Activated B cell treated with CpG ODN at 0.5 μM for 24 hours (primary cell): ENCODE measurements at regions not wholly inside any gene's neighbourhood (a gene's known extent, or its start where the extent isn't known, plus 50 kb on each side); places are given as distances from the start of the nearest gene placed in this dataset.

ENCODE experiments used
- ATAC-seq: fragments of 200-7000 bp; cut with Tn5 transposase; one replicate; pipeline ENCODE4 v1.10.0; 2021; ENCODE audit warnings: low read depth, mild to moderate bottlenecking, moderate library complexity
- CTCF ChIA-PET: fragments of 350-600 bp; sonication (Branson Sonifier 250); formaldehyde crosslinking; loops from one replicate; lab custom pipeline; 2021; ENCODE audit warnings: antibody characterized with exemption; lab: Charles Lee
- POLR2A ChIA-PET: fragments of 350-600 bp; sonication (Branson Sonifier 250); formaldehyde crosslinking; loops from one replicate; lab custom pipeline; 2021; ENCODE audit warnings: antibody characterized with exemption; lab: Charles Lee
- DNase-seq: peaks from one replicate; pipeline ENCODE4 v3.0.0; 2022
- H3K27ac Mint-ChIP-seq: one replicate; pipeline ENCODE4 v1.8.0; 2020; ENCODE audit warnings: mixed read lengths
- H3K27me3 Mint-ChIP-seq: one replicate; pipeline ENCODE4 v1.8.0; 2021; ENCODE audit warnings: mixed read lengths
- H3K36me3 Mint-ChIP-seq: one replicate; pipeline ENCODE4 v1.8.0; 2021; ENCODE audit warnings: low read depth, mixed read lengths
- H3K4me1 Mint-ChIP-seq: one replicate; pipeline ENCODE4 v1.8.0; 2021; ENCODE audit warnings: mixed read lengths
- H3K4me3 Mint-ChIP-seq: one replicate; pipeline ENCODE4 v1.8.0; 2020; ENCODE audit warnings: mild to moderate bottlenecking, mixed read lengths
- H3K9me3 Mint-ChIP-seq: one replicate; pipeline ENCODE4 v1.8.0; 2020; ENCODE audit warnings: mixed read lengths
- intact Hi-C: fragments of 100-400 bp; cut with micrococcal nuclease; formaldehyde crosslinking; loops from one replicate; pipeline ENCODE4 v1.15.1; 2024
- TF ChIP-seq, protein P1 (sequence below): fragments of 200-600 bp; IDR thresholded peaks from one replicate; pipeline ENCODE4 v1.8.0; 2022; ENCODE audit warnings: antibody characterized with exemption, mild to moderate bottlenecking

DNA sequence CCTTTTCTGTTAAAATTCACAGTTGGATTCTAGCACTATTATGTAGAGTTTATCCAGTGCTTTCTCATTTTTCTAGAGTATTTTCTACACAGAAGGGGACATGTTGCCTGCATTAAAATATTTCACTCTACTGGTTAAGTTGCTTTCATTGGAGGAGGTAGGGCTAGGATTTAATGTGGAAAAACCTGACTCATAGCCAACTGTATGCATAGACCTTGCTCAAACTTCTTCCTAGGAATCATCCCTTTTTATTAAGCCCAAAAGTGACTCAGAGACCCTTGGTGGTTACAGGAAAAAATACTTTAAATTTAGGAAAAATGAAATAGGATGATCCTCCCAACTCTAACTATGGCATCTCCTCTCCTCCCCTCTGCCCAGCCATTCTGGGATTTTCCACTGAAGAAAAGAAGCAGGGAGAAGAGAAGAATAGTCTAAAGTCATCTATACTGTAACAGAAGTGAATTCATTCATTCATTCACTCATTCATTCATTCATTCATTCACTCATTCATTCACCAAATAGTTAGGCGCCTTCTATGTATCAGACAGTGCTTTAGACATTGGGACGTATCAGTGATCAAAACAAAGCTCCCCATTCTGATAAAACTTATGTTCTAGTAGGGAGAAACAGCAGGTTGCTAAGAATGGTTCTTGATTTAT is 109.0 kb upstream of the HTR2A start:
- peaks cover 18% of the 10 kb centered on the region for H3K27me3 Mint-ChIP-seq
- ChIA-PET CTCF (no interaction called here), POLR2A (no interaction called here)
- H3K27ac Mint-ChIP-seq, result no peak overlapping the region
- DNase-seq (no peak), ATAC-seq (no peak)
- H3K36me3 Mint-ChIP-seq, result no peaks in the 10 kb centered on the region
- no peaks in the 10 kb centered on the region for H3K9me3 Mint-ChIP-seq
- TF ChIP-seq, protein P1, sequence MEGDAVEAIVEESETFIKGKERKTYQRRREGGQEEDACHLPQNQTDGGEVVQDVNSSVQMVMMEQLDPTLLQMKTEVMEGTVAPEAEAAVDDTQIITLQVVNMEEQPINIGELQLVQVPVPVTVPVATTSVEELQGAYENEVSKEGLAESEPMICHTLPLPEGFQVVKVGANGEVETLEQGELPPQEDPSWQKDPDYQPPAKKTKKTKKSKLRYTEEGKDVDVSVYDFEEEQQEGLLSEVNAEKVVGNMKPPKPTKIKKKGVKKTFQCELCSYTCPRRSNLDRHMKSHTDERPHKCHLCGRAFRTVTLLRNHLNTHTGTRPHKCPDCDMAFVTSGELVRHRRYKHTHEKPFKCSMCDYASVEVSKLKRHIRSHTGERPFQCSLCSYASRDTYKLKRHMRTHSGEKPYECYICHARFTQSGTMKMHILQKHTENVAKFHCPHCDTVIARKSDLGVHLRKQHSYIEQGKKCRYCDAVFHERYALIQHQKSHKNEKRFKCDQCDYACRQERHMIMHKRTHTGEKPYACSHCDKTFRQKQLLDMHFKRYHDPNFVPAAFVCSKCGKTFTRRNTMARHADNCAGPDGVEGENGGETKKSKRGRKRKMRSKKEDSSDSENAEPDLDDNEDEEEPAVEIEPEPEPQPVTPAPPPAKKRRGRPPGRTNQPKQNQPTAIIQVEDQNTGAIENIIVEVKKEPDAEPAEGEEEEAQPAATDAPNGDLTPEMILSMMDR, result no peak
- H3K4me3 Mint-ChIP-seq, result no peak overlapping the region
- intact Hi-C loops, result no loop called here
- no peaks in the 10 kb centered on the region for H3K4me1 Mint-ChIP-seq

DNA sequence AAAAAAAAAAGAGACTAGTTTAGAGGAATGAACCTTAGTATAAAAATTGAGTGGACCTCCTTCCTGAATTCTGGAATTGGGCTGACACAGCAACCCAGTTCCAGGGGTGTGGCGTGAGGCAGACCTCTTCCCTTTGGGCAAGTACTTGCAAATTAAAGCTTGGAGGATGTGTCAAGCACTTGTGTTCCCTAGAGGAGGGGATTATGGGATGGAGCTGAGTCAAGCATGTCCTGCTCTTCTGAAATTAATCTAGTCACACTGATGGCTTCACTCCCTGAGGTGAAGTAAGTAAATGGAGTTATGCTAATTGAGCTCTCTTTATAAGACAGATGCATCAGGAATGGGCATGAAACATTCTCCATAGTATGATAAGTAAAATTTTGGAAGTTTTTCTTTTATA is 107.7 kb upstream of the HTR2A start:
- H3K9me3 Mint-ChIP-seq, result no peaks in the 10 kb centered on the region
- H3K27me3 Mint-ChIP-seq, result peaks cover 18% of the 10 kb centered on the region
- POLR2A ChIA-PET, result no interaction called here
- TF ChIP-seq, protein P1, result no peak
- no peak overlapping the region for H3K4me3 Mint-ChIP-seq
- ATAC-seq (no peak), DNase-seq (no peak)
- H3K27ac Mint-ChIP-seq, result no peak overlapping the region
- no peaks in the 10 kb centered on the region for H3K36me3 Mint-ChIP-seq
- CTCF ChIA-PET, result interaction anchor here (1.6 kb wide), 1 partner anchor 42 kb away, joined by 5 read pairs; no protein-coding TSS in a partner anchor
- intact Hi-C loops, result no loop called here
- no peaks in the 10 kb centered on the region for H3K4me1 Mint-ChIP-seq

DNA sequence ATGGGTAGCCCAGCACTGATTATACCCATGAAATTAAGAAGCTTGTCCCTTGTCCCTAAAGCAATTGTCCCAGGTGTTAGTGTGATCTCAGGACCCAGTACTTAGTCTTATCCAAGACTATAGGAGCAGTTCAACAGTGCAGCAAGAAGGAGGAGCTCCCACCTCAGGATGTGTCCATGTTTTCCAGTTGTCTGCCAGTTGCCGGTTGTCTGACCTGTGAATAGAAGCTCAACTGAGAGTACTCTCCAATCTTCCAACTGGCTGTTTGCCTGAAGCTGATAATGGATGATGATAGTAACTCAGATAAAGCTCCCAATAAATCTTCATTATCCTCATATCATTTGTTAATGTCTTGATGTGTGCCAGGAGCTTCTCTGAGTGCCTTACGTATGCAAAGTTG is 107.2 kb upstream of the HTR2A start:
- intact Hi-C loops, result no loop called here

DNA sequence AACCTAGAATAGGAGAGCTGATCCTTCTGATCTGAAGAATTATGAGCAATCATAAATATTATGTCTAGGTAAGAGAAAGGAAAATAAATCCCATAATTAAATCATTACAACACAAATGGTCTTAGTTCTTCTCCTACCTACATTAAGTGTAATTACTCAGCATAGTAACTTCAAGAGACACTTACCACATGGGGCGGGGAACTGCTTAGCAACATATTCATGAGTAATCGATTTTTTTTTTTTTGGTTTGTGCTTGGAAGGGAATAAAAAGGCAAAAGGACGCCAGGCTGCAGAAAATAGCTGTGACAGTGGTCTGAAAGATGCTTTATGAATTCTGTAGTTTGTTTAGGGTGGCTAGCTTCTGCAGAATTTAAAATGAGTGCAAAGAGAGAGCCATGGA is 103.3 kb upstream of the HTR2A start:
- peaks cover 17% of the 10 kb centered on the region for H3K27me3 Mint-ChIP-seq
- intact Hi-C loops, result no loop called here
- CTCF ChIA-PET, result interaction anchor here (0.8 kb wide), 1 partner anchor 38 kb away, joined by 4 read pairs; no protein-coding TSS in a partner anchor

More for the DNA sequence above, 107.2 kb upstream of the HTR2A start:
- Mint-ChIP-seq H3K36me3 (no peaks in the 10 kb centered on the region), H3K4me1 (no peaks in the 10 kb centered on the region), H3K4me3 (no peak overlapping the region), H3K27ac (no peak overlapping the region), H3K9me3 (no peaks in the 10 kb centered on the region), H3K27me3 (peaks cover 18% of the 10 kb centered on the region)
- DNase-seq, result no peak
- ChIA-PET CTCF (interaction anchor here (1.6 kb wide), 1 partner anchor 42 kb away, joined by 5 read pairs; no protein-coding TSS in a partner anchor), POLR2A (no interaction called here)
- TF ChIP-seq, protein P1, result no peak
- ATAC-seq, result no peak

More for the DNA sequence above, 103.3 kb upstream of the HTR2A start:
- POLR2A ChIA-PET, result interaction anchor here (0.6 kb wide), 1 partner anchor 30 kb away, joined by 4 read pairs; no protein-coding TSS in a partner anchor
- H3K36me3 Mint-ChIP-seq, result no peaks in the 10 kb centered on the region
- TF ChIP-seq, protein P1, result no peak
- ATAC-seq (no peak), DNase-seq (no peak)
- no peaks in the 10 kb centered on the region for H3K9me3 Mint-ChIP-seq
- peaks cover 11% of the 10 kb centered on the region for H3K4me1 Mint-ChIP-seq
- H3K27ac Mint-ChIP-seq, result no peak overlapping the region
- H3K4me3 Mint-ChIP-seq, result no peak overlapping the region
